Endothelial cell of umbilical vein (primary cell): ENCODE measurements at regions not wholly inside any gene's neighbourhood (a gene's known extent, or its start where the extent isn't known, plus 50 kb on each side); places are given as distances from the start of the nearest gene placed in this dataset.

Experiments
- BruUV-seq: library from RNA; stranded (reverse); fragments of 400-500 nt; replicated peaks from 2 replicates; lab custom pipeline; 2021; lab: Mats Ljungman, UMichigan
- CTCF ChIA-PET: fragments of 300-600, 350-600 bp; sonication (Branson Sonifier 250); formaldehyde crosslinking; loops from one replicate; lab custom pipeline; 2021; ENCODE audit warnings: antibody characterized with exemption, inconsistent platforms; lab: Charles Lee
- POLR2A ChIA-PET: fragments of 300-600, 350-600 bp; sonication (Branson Sonifier 250); formaldehyde crosslinking; loops from one replicate; lab custom pipeline; 2021; ENCODE audit warnings: antibody characterized with exemption, inconsistent platforms; lab: Charles Lee
- DNase-seq: peaks from one replicate; pipeline ENCODE4 v3.0.0-alpha.2; 2011; ENCODE audit warnings: low read depth, low spot score
- FAIRE-seq: peaks from 2 replicates; lab custom pipeline; 2011; peaks lifted over from hg19 to GRCh38; lab: Jason Lieb, UNC
- H2AFZ ChIP-seq: 2 replicates; pipeline ENCODE4 v1.6.0; 2012; ENCODE audit warnings: low read depth, low read length, control low read depth, inconsistent platforms
- H3K27ac ChIP-seq: 2 replicates; pipeline ENCODE4 v1.5.1; 2011; ENCODE audit warnings: low read depth, mild to moderate bottlenecking, control low read depth, low read length, moderate library complexity; ENCODE audit not compliant: insufficient read depth
- H3K27me3 ChIP-seq, 2 experiments: 2 replicates each; pipeline versions ENCODE4 v1.6.0 to v1.6.1; 2011; ENCODE audit warnings: low read length in 2 of 2, mixed read lengths in 1 of 2; ENCODE audit not compliant: control insufficient read depth in 2 of 2, insufficient read depth in 2 of 2
- H3K36me3 ChIP-seq, 2 experiments: 2 replicates in 1 of 2; 3 replicates in 1 of 2; pipeline ENCODE4 v1.5.1; 2011; ENCODE audit warnings: low read length in 2 of 2, mild to moderate bottlenecking in 1 of 2, moderate library complexity in 1 of 2; ENCODE audit not compliant: control insufficient read depth in 2 of 2, insufficient read depth in 2 of 2; ENCODE audit errors: extremely low read depth in 1 of 2
- H3K4me1 ChIP-seq: 3 replicates; pipeline ENCODE4 v1.5.1; 2011; ENCODE audit warnings: mild to moderate bottlenecking, low read length; ENCODE audit not compliant: control insufficient read depth, insufficient read depth; ENCODE audit errors: extremely low read depth
- H3K4me2 ChIP-seq: 2 replicates; pipeline ENCODE4 v1.6.1; 2011; ENCODE audit warnings: low read length, control low read depth, mixed read lengths; ENCODE audit not compliant: insufficient read depth
- H3K4me3 ChIP-seq, 3 experiments: fragments of 200-600 bp in 1 of 3; sonication (generic), shearing (Covaris generic) in 1 of 3; replicated peaks in 1 of 3; 2 replicates each; pipeline ENCODE4 v1.5.1; 2011 to 2016; ENCODE audit warnings: control low read depth in 3 of 3, low read length in 3 of 3, mild to moderate bottlenecking in 2 of 3, inconsistent platforms in 1 of 3, low read depth in 1 of 3, moderate library complexity in 1 of 3; ENCODE audit not compliant: insufficient read depth in 1 of 3
- H3K79me2 ChIP-seq: 2 replicates; pipeline ENCODE4 v1.6.0; 2012; ENCODE audit warnings: low read length, inconsistent platforms; ENCODE audit not compliant: control insufficient read depth, insufficient read depth
- H3K9ac ChIP-seq: replicated peaks from 2 replicates; pipeline ENCODE3; 2011; ENCODE audit warnings: low read length, control low read depth; ENCODE audit not compliant: insufficient read depth; ENCODE audit errors: extremely low read depth
- H3K9me1 ChIP-seq: replicated peaks from 3 replicates; pipeline ENCODE4 v1.6.0; 2011; ENCODE audit warnings: mild to moderate bottlenecking, low read length; ENCODE audit not compliant: control insufficient read depth, insufficient read depth; ENCODE audit errors: extremely low read depth
- H3K9me3 ChIP-seq: replicated peaks from 2 replicates; pipeline ENCODE4 v1.5.1; 2012; ENCODE audit warnings: low read length, inconsistent platforms; ENCODE audit not compliant: control insufficient read depth, insufficient read depth
- H4K20me1 ChIP-seq: replicated peaks from 2 replicates; pipeline ENCODE3; 2011; ENCODE audit warnings: mild to moderate bottlenecking, low read length; ENCODE audit not compliant: control insufficient read depth, insufficient read depth; ENCODE audit errors: extremely low read depth
- EZH2 ChIP-seq: IDR thresholded peaks from 2 replicates; pipeline ENCODE4 v1.6.1; 2012; ENCODE audit warnings: borderline replicate concordance, low read depth, mild to moderate bottlenecking, moderate library complexity, low read length, inconsistent platforms; ENCODE audit not compliant: severe bottlenecking
- FOS ChIP-seq: IDR thresholded peaks from 2 replicates; pipeline ENCODE4 v1.6.1; 2011; ENCODE audit warnings: mild to moderate bottlenecking, low read length, moderate library complexity, borderline replicate concordance; ENCODE audit not compliant: insufficient read depth
- GATA2 ChIP-seq: IDR thresholded peaks from 2 replicates; pipeline ENCODE4 v1.7.0; 2011; ENCODE audit warnings: low read depth, mild to moderate bottlenecking, moderate library complexity, mixed read lengths, low read length; ENCODE audit not compliant: insufficient read length, insufficient read depth
- JUN ChIP-seq: IDR thresholded peaks from 2 replicates; pipeline ENCODE4 v1.6.1; 2011; ENCODE audit warnings: borderline replicate concordance, low read depth; ENCODE audit not compliant: insufficient read length, insufficient read depth
- MYC ChIP-seq: IDR thresholded peaks from one replicate; pipeline ENCODE4 v1.6.1; 2011; ENCODE audit warnings: mild to moderate bottlenecking, low read depth, low read length
- POLR2A ChIP-seq: IDR thresholded peaks from 2 replicates; pipeline ENCODE4 v1.6.1; 2012; ENCODE audit warnings: low read depth, mild to moderate bottlenecking, control low read depth, low read length
- POLR2AphosphoS5 ChIP-seq: IDR thresholded peaks from 2 replicates; pipeline ENCODE4 v1.6.1; 2012; ENCODE audit warnings: low read depth, mild to moderate bottlenecking, control low read depth, low read length, moderate library complexity; ENCODE audit not compliant: insufficient read depth
- dilution Hi-C: fragments of 300-500 bp; cut with MboI; formaldehyde crosslinking; loops from one replicate; pipeline ENCODE4 v1.15.0; 2019; ENCODE audit warnings: low sequenced_read_pairs; ENCODE audit not compliant: extremely low pct_ligation_motif_present
- intact Hi-C: fragments of 100-400 bp; cut with micrococcal nuclease; formaldehyde crosslinking; loops from one replicate; pipeline ENCODE4 v1.10.0; 2022
- TF ChIP-seq, protein P1 (sequence below): IDR thresholded peaks from 2 replicates; pipeline ENCODE4 v1.6.1; 2011; ENCODE audit not compliant: insufficient read depth, insufficient read length
- TF ChIP-seq, protein P2 (sequence below), 2 donors: IDR thresholded peaks; 1 replicate in 1 of 2; 2 replicates in 1 of 2; pipeline ENCODE4 v1.5.1; 2011; ENCODE audit warnings: low read length in 2 of 2, mild to moderate bottlenecking in 2 of 2, moderate library complexity in 2 of 2, control low read depth in 1 of 2, inconsistent platforms in 1 of 2, low read depth in 1 of 2; ENCODE audit not compliant: insufficient read depth in 1 of 2; ENCODE audit errors: extremely low read depth in 1 of 2

DNA sequence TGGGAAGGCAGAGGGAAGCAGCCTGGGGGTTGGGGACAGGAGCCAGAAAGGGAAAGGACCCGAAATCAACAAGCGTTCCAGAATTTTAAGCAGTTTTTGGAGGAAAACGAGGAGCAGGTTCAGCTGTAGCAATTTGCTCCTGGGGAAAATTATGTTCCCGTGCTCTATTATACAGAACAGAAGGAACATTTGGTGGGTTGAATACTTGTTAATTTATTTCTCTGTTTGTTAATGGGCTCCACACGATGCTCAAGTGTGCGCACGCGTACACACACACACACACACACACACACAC, 149.2 kb upstream of the LINGO1 start:
- FAIRE-seq = no peak
- dilution Hi-C loops = no loop called here

More for the DNA sequence above, 149.2 kb upstream of the LINGO1 start:
- H3K4me1 ChIP-seq = no peaks in the 10 kb centered on the region
- BruUV-seq = no TSS peak
- H3K27ac ChIP-seq = no peak overlapping the region
- H3K9ac ChIP-seq = no peak overlapping the region
- no peaks in the 10 kb centered on the region for H3K9me3 ChIP-seq
- H3K79me2 ChIP-seq = no peaks in the 10 kb centered on the region
- ChIA-PET POLR2A (no interaction called here), CTCF (no interaction called here)
- H2AFZ ChIP-seq = no peak overlapping the region
- no peak for DNase-seq
- TF ChIP-seq GATA2 (no peak), EZH2 (no peak), POLR2AphosphoS5 (no peak), POLR2A (no peak), FOS (no peak), JUN (no peak), MYC (no peak)
- TF ChIP-seq, protein P1, sequence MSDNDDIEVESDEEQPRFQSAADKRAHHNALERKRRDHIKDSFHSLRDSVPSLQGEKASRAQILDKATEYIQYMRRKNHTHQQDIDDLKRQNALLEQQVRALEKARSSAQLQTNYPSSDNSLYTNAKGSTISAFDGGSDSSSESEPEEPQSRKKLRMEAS = no peak
- TF ChIP-seq, protein P2, sequence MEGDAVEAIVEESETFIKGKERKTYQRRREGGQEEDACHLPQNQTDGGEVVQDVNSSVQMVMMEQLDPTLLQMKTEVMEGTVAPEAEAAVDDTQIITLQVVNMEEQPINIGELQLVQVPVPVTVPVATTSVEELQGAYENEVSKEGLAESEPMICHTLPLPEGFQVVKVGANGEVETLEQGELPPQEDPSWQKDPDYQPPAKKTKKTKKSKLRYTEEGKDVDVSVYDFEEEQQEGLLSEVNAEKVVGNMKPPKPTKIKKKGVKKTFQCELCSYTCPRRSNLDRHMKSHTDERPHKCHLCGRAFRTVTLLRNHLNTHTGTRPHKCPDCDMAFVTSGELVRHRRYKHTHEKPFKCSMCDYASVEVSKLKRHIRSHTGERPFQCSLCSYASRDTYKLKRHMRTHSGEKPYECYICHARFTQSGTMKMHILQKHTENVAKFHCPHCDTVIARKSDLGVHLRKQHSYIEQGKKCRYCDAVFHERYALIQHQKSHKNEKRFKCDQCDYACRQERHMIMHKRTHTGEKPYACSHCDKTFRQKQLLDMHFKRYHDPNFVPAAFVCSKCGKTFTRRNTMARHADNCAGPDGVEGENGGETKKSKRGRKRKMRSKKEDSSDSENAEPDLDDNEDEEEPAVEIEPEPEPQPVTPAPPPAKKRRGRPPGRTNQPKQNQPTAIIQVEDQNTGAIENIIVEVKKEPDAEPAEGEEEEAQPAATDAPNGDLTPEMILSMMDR (IDR thresholded peaks at IDR 0.05; ENCODE audit: extremely low read depth in 1 of 2, insufficient read depth in 1 of 2, low read depth in 1 of 2, low read length in 2 of 2) = no peak
- intact Hi-C loops = loop anchor here (10.0 kb wide), 1 partner anchor 147 kb away; the partner anchor contains the start of gene LINGO1
- H3K36me3 ChIP-seq = no peaks in the 10 kb centered on the region
- H3K27me3 ChIP-seq = no peaks in the 10 kb centered on the region
- no peak overlapping the region for H3K4me3 ChIP-seq
- H3K4me2 ChIP-seq = no peak overlapping the region
- H3K9me1 ChIP-seq = no peaks in the 10 kb centered on the region
- no peaks in the 10 kb centered on the region for H4K20me1 ChIP-seq
